ENCODE measurements at regions not wholly inside any gene's neighbourhood (a gene's known extent, or its start where the extent isn't known, plus 50 kb on each side); places are given as distances from the start of the nearest gene placed in this dataset.
"Not testable (repeated sequence)": the region's sequence is repeated elsewhere in the genome, so short reads cannot be mapped to it uniquely, and the experiment has no call there.

DNA sequence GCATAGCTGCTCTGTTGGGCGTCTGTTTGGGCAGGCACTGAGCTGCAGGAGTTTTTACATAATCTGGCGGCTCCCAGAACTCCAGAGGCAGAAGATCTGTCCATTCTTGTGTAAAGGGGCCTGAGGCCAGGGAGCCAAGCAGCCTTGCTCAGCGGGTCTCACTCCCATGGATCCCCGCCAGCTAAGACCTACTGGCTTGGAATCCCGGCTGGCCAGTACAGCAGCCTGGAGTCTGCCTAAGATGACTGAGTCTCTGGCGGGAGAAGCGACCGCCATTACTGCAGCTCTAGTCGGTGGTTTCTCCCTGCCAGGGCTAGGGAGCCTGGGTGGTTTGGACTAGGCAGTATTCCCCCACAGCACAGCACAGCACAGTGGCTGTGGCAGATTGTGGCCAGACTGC is 268.4 kb upstream of the SYNCRIP start:
- 87% methylated on average over 8 of the region's 9 CpGs; no CpG with 5 or more reads in 1 of the 2 donors for WGBS, 2 donors (ENCODE audit: low coverage in 1 of 2)
- no peaks in the 10 kb centered on the region for H3K27me3 ChIP-seq
- H3K4me1 ChIP-seq: no peaks in the 10 kb centered on the region
- ATAC-seq: no peak
- H3K27ac ChIP-seq: no peak overlapping the region
- H3K9me3 ChIP-seq: no peaks in the 10 kb centered on the region
- TF ChIP-seq POLR2AphosphoS5 (IDR thresholded peaks at IDR 0.05) (no peak), EP300 (IDR thresholded peaks at IDR 0.05) (no peak), POLR2A (IDR thresholded peaks at IDR 0.05) (no peak)
- TF ChIP-seq, protein P1, sequence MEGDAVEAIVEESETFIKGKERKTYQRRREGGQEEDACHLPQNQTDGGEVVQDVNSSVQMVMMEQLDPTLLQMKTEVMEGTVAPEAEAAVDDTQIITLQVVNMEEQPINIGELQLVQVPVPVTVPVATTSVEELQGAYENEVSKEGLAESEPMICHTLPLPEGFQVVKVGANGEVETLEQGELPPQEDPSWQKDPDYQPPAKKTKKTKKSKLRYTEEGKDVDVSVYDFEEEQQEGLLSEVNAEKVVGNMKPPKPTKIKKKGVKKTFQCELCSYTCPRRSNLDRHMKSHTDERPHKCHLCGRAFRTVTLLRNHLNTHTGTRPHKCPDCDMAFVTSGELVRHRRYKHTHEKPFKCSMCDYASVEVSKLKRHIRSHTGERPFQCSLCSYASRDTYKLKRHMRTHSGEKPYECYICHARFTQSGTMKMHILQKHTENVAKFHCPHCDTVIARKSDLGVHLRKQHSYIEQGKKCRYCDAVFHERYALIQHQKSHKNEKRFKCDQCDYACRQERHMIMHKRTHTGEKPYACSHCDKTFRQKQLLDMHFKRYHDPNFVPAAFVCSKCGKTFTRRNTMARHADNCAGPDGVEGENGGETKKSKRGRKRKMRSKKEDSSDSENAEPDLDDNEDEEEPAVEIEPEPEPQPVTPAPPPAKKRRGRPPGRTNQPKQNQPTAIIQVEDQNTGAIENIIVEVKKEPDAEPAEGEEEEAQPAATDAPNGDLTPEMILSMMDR (IDR thresholded peaks at IDR 0.05): no peak
- H3K4me3 ChIP-seq: no peak overlapping the region
- no peaks in the 10 kb centered on the region for H3K36me3 ChIP-seq

DNA sequence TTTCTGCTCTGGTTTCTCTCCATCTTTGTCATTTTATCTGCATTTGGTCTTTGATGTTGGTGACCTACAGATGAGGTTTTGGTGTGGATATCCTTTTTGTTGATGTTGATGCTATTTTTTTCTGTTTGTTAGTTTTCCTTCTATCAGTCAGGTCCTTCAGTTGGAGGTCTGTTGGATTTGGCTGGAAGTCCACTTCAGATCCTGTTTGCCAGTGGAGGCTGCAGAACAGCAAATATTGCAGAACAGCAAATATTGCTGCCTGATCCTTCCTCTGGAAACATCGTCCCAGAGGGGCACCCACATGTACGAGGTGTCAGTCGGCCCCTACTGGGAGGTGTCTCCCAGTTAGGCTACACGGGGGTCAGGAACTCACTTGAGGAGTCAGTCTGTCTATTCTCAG is 265.4 kb upstream of the SYNCRIP start:
- H3K36me3 ChIP-seq, H3K4me1 ChIP-seq, H3K27ac ChIP-seq, H3K9me3 ChIP-seq, ATAC-seq, H3K4me3 ChIP-seq, H3K27me3 ChIP-seq: not testable (repeated sequence)
- WGBS, 2 donors (ENCODE audit: low coverage in 1 of 2): 86% methylated on average over 4 of the region's 4 CpGs; no CpG with 5 or more reads in 1 of the 2 donors

DNA sequence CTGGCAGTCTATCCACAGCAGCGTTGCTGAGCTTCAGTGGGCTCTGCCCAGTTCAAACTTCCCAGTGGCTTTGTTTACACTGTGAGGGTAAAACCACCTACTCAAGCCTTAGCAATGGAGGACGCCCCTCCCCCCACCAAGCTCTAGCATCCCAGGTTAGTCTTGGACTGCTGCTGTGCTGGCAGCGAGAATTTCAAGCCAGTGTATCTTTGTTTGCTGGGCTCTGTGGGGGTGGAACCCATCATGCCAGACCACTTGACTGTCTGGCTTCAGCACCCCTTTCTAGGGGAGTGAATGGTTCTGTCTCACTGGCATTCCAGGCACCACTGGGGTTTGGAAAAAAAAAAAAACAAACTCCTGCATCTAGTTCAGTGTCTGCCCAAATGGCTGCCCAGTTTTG is 249.7 kb upstream of the SYNCRIP start:
- no peak for TF ChIP-seq EP300 (IDR thresholded peaks at IDR 0.05)
- TF ChIP-seq, protein P1 (IDR thresholded peaks at IDR 0.05): no peak
- no peak for TF ChIP-seq POLR2AphosphoS5 (IDR thresholded peaks at IDR 0.05)
- TF ChIP-seq POLR2A (IDR thresholded peaks at IDR 0.05): no peak
- WGBS, 2 donors (ENCODE audit: low coverage in 1 of 2): no CpG with 5 or more reads among the region's 3 CpGs

DNA sequence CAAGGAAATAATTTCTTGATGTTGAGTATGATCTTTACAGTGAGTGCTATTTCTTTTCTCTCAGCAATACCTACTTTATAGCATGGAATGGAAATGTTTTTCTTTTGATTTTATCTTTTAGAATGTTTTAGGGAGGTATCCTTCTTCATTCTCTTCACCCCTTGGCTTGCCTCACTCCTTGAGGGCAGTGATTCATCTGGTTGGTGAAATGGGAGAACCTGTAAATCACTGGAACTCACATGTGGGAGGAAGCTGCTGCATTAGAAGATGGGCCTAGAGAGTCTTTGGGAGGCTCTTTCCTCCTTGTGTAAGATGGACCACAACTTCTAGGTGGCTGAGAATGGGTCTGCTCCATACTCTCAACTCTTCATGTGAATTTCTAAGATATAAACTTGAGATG is 244.8 kb upstream of the SYNCRIP start:
- TF ChIP-seq POLR2AphosphoS5 (IDR thresholded peaks at IDR 0.05) (no peak), EP300 (IDR thresholded peaks at IDR 0.05) (no peak), POLR2A (IDR thresholded peaks at IDR 0.05) (no peak)
- TF ChIP-seq, protein P1 (IDR thresholded peaks at IDR 0.05): no peak
- Histone ChIP-seq H3K36me3 (no peaks in the 10 kb centered on the region), H3K27ac (no peak overlapping the region), H3K4me3 (no peak overlapping the region), H3K9me3 (no peaks in the 10 kb centered on the region), H3K27me3 (no peaks in the 10 kb centered on the region), H3K4me1 (no peaks in the 10 kb centered on the region)
- ATAC-seq: no peak

More for the DNA sequence above, 249.7 kb upstream of the SYNCRIP start:
- Histone ChIP-seq H3K4me3 (no peak overlapping the region), H3K27me3 (no peaks in the 10 kb centered on the region), H3K4me1 (no peaks in the 10 kb centered on the region), H3K9me3 (peaks cover 0 to 8% (median 0%) of the 10 kb centered on the region in 3 donors), H3K36me3 (no peaks in the 10 kb centered on the region), H3K27ac (no peak overlapping the region)
- no peak for ATAC-seq

DNA sequence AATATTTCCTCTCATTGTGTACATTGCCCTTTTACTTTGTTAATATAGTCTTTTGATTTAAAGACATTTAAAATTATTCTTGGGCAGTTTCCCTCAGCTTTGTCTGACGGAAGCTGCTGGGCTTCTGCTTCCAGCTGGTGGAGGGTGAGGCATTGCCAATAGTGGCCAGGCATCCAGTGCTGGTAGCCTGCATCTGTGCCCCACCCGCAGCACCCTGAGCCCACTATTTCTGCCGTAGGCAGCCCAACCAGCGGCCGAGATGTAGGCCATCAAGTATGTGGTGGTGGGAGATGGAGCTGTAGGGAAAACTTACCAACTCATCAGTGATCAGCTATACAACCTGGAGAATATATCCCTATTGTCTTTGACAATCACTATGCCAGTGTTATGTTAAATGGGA is 226.0 kb upstream of the SYNCRIP start:
- 50 to 75% methylated on average over 1 to 5 of the region's 5 CpGs for WGBS, 2 donors (ENCODE audit: low coverage in 1 of 2)
- Histone ChIP-seq H3K27me3 (no peaks in the 10 kb centered on the region), H3K4me3 (no peak overlapping the region), H3K27ac (no peak overlapping the region), H3K36me3 (no peaks in the 10 kb centered on the region), H3K9me3 (no peaks in the 10 kb centered on the region), H3K4me1 (peaks cover 5 to 43% (median 15%) of the 10 kb centered on the region in 3 donors)
- TF ChIP-seq EP300 (IDR thresholded peaks at IDR 0.05): no peak
- TF ChIP-seq POLR2AphosphoS5 (IDR thresholded peaks at IDR 0.05): no peak
- TF ChIP-seq POLR2A (IDR thresholded peaks at IDR 0.05): no peak
- TF ChIP-seq, protein P1 (IDR thresholded peaks at IDR 0.05): no peak
- ATAC-seq: no peak

DNA sequence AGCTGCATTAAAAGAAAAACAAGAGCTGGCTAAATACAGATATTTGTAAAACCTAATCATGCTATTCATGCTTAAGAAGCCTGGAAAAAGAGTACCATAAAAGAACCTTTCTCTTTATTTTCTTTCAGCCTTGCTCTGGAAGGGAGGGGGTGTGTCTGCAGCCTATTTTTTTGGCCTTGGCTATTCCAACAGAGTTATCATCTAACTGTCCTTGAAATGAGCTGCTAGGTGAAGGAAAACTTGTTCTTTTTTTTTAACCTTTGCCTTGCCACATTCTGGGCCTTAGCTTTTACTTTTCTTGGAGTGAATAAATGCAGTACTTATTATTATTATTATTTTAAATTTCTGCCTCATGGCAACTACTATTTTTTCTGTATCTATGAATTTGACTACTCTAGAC is 224.9 kb upstream of the SYNCRIP start:
- ATAC-seq: no peak
- TF ChIP-seq, protein P1 (IDR thresholded peaks at IDR 0.05): no peak
- TF ChIP-seq POLR2AphosphoS5 (IDR thresholded peaks at IDR 0.05) (no peak), POLR2A (IDR thresholded peaks at IDR 0.05) (no peak), EP300 (IDR thresholded peaks at IDR 0.05) (no peak)
- no peaks in the 10 kb centered on the region for H3K36me3 ChIP-seq
- no peaks in the 10 kb centered on the region for H3K9me3 ChIP-seq
- peak overlapping the region in 1 of 4 donors; percentile 79 for H3K27ac ChIP-seq
- H3K27me3 ChIP-seq: no peaks in the 10 kb centered on the region
- H3K4me3 ChIP-seq: no peak overlapping the region
- peaks cover 5 to 43% (median 15%) of the 10 kb centered on the region in 3 donors for H3K4me1 ChIP-seq
